ENCODE measurements at regions not wholly inside any gene's neighbourhood (a gene's known extent, or its start where the extent isn't known, plus 50 kb on each side); places are given as distances from the start of the nearest gene placed in this dataset.

DNA sequence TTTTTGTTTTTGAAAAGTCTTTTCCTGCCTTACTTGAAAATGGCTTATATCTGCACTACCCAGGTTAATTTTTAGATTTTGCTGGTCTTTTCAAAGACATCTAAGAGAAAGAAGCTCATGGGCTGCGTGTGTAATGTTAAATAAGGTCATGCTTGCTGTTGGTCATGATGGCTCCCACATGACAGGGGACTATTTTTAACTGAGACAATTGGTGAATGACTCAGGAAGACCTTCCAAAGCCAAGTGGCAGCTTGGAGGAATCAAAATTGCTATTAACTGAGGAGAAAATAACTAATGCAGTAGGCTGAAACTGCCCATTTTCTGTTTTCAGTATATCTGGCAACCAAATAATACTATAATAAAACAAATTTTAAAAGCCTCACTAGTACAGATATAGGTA lies 117.1 kb upstream of the SPAG17 start:
- Histone ChIP-seq H3K9me1 (ENCODE audit: insufficient read depth, low read length) (no peaks in the 10 kb centered on the region), H3K4me2 (ENCODE audit: low read depth, low read length) (no peak overlapping the region), H3K79me1 (ENCODE audit: low read depth in 1 of 2, low read length in 2 of 2) (no peaks in the 10 kb centered on the region), H3K36me3 (ENCODE audit: control insufficient read depth, insufficient read depth, low read length) (no peaks in the 10 kb centered on the region), H2AK5ac (ENCODE audit: low read depth, low read length) (no peak overlapping the region), H4K91ac (ENCODE audit: insufficient read depth, low read depth, low read length) (no peak overlapping the region), H3K27me3 (ENCODE audit: control insufficient read depth, insufficient read depth, low read length) (no peaks in the 10 kb centered on the region), H3K4me3 (ENCODE audit: insufficient read depth, low read depth, low read length) (no peak overlapping the region), H4K5ac (ENCODE audit: low read depth, low read length) (no peak overlapping the region), H3K9ac (ENCODE audit: low read depth, low read length) (no peak overlapping the region), H2AK9ac (replicated peaks; ENCODE audit: low read depth, low read length, poor library complexity) (no peak overlapping the region), H2AFZ (replicated peaks; ENCODE audit: low read length, poor library complexity) (no peak overlapping the region), H3K4me1 (ENCODE audit: control insufficient read depth, insufficient read depth, low read length) (no peaks in the 10 kb centered on the region), H3K4ac (ENCODE audit: low read depth, low read length) (no peak overlapping the region), H3K18ac (ENCODE audit: low read depth, low read length) (no peak overlapping the region), H4K8ac (ENCODE audit: low read depth in 2 of 2, low read length in 2 of 2) (no peak overlapping the region), H2BK15ac (ENCODE audit: low read depth, low read length) (no peak overlapping the region), H4K20me1 (ENCODE audit: insufficient read depth, low read length) (no peaks in the 10 kb centered on the region), H2BK20ac (ENCODE audit: low read depth, low read length) (no peak overlapping the region), H3K9me3 (ENCODE audit: control insufficient read depth, insufficient read depth, low read length) (no peaks in the 10 kb centered on the region), H2BK120ac (ENCODE audit: low read depth, low read length) (no peak overlapping the region), H3K56ac (ENCODE audit: extremely low read depth, insufficient read depth, low read length) (no peak overlapping the region), H3K23ac (ENCODE audit: low read depth, low read length) (no peak overlapping the region), H3K27ac (ENCODE audit: insufficient read depth, low read length) (no peak overlapping the region), H3K14ac (replicated peaks; ENCODE audit: low read depth, low read length) (no peak overlapping the region), H2BK5ac (ENCODE audit: low read depth, low read length, poor library complexity, severe bottlenecking) (no peak overlapping the region)
- dilution Hi-C loops (cut with HindIII; ENCODE audit: low sequenced_read_pairs, unreplicated experiment) (no loop called here), in situ Hi-C loops (cut with MboI; ENCODE audit: low sequenced_read_pairs) (no loop called here), intact Hi-C loops (cut with micrococcal nuclease) (loop anchor here (10.0 kb wide), 1 partner anchor 57 kb away; no protein-coding TSS in a partner anchor)
- no peak for ATAC-seq (ENCODE audit: low read depth)
- POLR2A ChIA-PET (ENCODE audit: unreplicated experiment): no interaction called here
- TF ChIP-seq POLR2A (IDR thresholded peaks at IDR 0.05; ENCODE audit: low read depth, low read length) (no peak), SMC3 (IDR thresholded peaks at IDR 0.05; ENCODE audit: low read depth, low read length) (no peak), BHLHE40 (IDR thresholded peaks at IDR 0.05; ENCODE audit: low read depth, low read length) (no peak), MAZ (IDR thresholded peaks at IDR 0.05; ENCODE audit: borderline replicate concordance, low read depth, low read length) (no peak), MAFK (IDR thresholded peaks at IDR 0.05; ENCODE audit: low read depth, low read length) (no peak), FOS (IDR thresholded peaks at IDR 0.05; ENCODE audit: low read depth, low read length) (no peak), MXI1 (IDR thresholded peaks at IDR 0.05; ENCODE audit: borderline replicate concordance, low read depth, low read length) (no peak), RFX5 (IDR thresholded peaks at IDR 0.05; ENCODE audit: low read depth, low read length) (no peak), NFE2L2 (IDR thresholded peaks at IDR 0.05; ENCODE audit: low read depth, low read length) (no peak), CEBPB (IDR thresholded peaks at IDR 0.05; ENCODE audit: low read depth, low read length) (no peak), CHD1 (IDR thresholded peaks at IDR 0.05; ENCODE audit: low read depth, low read length) (no peak), CTCF (conservative IDR thresholded peaks at IDR 0.05; ENCODE audit: low read depth, low read length) (no peak)
- TF ChIP-seq, protein P1, sequence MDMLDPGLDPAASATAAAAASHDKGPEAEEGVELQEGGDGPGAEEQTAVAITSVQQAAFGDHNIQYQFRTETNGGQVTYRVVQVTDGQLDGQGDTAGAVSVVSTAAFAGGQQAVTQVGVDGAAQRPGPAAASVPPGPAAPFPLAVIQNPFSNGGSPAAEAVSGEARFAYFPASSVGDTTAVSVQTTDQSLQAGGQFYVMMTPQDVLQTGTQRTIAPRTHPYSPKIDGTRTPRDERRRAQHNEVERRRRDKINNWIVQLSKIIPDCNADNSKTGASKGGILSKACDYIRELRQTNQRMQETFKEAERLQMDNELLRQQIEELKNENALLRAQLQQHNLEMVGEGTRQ (IDR thresholded peaks at IDR 0.05; ENCODE audit: low read depth, low read length): no peak
- no TSS peak for BruUV-seq (replicated peaks)
- DNase-seq: no peak
- no CpG with 5 or more reads among the region's 1 CpG for WGBS, 2 experiments (ENCODE audit: extremely low coverage in 2 of 2, insufficient read length in 1 of 2)
- CTCF ChIA-PET: no interaction called here
